GM18519 (cell line): ENCODE measurements at regions not wholly inside any gene's neighbourhood (a gene's known extent, or its start where the extent isn't known, plus 50 kb on each side); places are given as distances from the start of the nearest gene placed in this dataset.
"Not testable (repeated sequence)": the region's sequence is repeated elsewhere in the genome, so short reads cannot be mapped to it uniquely, and the experiment has no call there.

Source experiments
- ATAC-seq: cut with Tn5 transposase; IDR thresholded peaks from one replicate; pipeline ENCODE4 v1.9.1; 2021; ENCODE audit warnings: mild to moderate bottlenecking, moderate library complexity; ENCODE audit not compliant: unreplicated experiment, low FRiP score

DNA sequence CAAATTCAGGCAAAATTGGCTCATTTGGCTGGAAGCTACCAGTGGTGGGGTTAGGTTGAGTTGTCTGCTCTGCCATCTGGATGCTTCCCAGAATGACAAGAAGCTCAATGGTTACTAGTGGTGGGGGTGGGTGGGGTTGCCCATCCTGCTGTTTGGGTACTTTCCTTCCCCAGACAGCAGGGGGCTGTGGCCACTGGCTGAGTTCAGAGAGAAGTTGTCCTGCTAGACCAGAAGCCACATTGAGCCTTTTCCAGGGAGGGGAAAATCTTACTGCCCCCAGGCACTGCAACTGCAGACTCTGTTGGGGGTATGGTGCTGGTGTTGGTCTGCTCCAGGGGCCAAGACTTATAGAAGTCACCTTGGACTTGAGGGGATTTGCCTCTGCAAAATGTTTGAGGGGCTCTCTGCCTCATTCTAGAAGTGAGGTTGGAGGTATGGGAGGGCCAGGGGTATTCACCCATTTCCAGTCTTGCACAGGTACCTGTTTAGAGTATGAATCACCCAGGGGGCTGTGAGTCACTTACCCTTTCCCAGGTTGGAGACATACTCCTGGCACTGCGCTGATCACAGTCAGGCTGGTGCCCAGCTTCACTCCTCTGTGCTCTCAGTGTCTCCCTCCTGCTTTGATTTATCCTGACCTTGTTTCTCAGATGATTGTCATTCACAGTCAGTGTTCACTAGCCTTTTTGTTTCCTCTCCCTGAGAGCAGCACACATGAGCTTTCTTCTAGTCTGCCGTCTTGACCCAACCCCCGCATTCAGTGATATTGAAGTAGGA lies 89.1 kb upstream of the NEGR1 start:
- ATAC-seq = no peak

DNA sequence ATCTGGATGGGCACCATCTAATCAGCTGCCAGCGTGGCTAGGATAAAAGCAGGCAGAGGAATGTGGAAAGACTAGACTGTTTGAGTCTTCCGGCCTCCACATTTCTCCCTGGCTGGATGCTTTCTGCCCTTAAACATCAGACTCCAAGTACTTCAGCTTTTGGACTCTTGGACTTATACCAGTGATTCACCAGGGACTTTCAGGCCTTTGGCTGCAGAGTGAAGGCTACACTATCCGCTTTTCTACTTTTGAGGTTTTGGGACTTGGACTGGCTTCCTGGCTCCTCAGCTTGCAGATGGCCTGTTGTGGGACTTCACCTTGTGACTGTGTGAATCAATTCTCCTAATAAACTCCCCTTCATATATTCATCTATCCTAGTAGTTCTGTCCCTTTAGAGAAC lies 88.5 kb upstream of the NEGR1 start:
- ATAC-seq = not testable (repeated sequence)

- ATAC-seq = no peak
Measured at GRCh38 chr1:72369069-72369757, 86.9 kb upstream of the NEGR1 start.

DNA sequence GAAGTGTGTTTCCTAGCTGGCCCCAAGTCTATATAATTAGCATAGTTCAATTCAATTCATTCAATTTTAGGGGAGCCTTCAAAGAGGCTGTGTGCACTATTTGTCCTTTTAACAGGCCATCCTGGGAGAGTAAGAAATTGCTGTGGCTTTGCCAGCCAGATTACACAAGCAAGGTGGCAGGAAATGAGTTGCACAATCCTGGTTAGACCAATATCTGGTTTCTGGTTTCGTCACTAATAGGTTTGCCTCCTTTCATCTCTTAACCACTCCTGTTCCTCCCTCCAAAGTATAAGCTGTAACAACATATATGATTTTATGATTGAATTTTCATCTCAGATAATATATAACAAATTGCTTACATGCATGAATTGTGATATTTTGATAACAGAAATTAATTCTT lies 84.1 kb upstream of the NEGR1 start:
- no peak for ATAC-seq

GRCh38 chr1:72365693-72366092 lies 83.4 kb upstream of the NEGR1 start:
- ATAC-seq = no peak

GRCh38 chr1:72362538-72362937 lies 80.2 kb upstream of the NEGR1 start:
- no peak for ATAC-seq

- no peak for ATAC-seq
Measured at GRCh38 chr1:72357411-72357810, 75.1 kb upstream of the NEGR1 start.

GRCh38 chr1:72355899-72356298 lies 73.6 kb upstream of the NEGR1 start:
- ATAC-seq = no peak

GRCh38 chr1:72341661-72342060 lies 59.3 kb upstream of the NEGR1 start:
- ATAC-seq = no peak

DNA sequence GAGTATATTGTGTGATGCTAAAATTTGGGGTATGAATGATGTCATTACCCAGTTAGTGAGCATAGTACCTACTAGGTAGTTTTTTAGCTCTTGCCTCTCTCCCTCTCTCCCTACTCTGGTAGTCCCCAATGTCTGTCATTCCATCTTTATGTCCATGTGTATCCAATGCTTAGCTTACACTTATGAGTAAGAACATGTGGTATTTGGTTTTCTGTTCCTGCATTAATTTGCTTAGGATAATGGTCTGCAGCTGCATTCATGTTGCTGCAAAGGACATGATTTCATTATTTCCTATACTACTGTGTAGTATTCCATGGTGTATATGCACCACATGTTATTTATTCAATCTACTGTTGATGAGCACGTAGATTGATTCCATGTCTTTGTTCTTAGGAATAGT lies 54.4 kb upstream of the NEGR1 start:
- ATAC-seq = no peak
